AML-193 (cell line): ENCODE measurements at regions not wholly inside any gene's neighbourhood (a gene's known extent, or its start where the extent isn't known, plus 50 kb on each side); places are given as distances from the start of the nearest gene placed in this dataset.

ENCODE experiments used
- DNase-seq, 2 experiments: peaks; one replicate each; lab custom pipeline; 2025; lab: John Stamatoyannopoulos, UW

DNA sequence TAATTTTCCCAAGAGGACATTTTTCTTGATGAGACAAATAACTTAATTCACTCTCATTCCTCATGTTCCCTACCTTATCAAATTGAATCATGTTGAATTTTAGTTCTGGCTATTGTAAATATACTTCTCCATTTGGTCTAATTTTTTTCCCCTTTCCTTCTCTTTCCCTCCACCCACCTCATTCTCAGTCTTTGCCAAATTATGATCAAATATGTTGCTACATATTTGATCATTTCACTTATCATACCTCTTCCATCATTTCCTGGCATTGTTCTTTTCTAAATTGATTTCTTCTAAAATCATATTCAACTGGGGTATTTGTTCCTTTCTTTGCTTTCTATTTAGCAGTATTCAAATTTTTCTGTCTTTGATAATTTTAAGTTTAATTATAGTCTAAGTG lies 52.3 kb downstream of the HDGFL1 start:
- no peak for DNase-seq

- no peak for DNase-seq
Observed at GRCh38 chr6:22622351-22622750, 53.0 kb downstream of the HDGFL1 start.

DNA sequence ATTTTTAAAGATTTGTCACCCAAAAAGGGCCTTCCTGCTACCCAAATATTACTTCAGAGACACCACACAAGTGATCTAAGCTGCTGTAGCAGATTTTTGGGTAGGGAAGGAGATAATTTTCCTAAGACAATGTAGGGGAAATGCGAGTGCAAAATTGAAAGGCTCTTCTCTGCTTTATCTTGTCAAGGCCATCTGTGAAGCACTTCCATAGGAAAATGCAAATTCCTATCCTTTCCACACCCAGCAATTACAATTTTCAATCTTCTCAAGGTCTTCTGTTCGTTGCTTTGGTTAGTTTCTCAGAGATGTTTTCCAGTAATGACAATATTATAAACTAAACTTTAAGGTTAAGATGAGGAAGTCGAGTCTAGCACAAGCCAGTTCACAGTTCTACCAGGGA lies 53.4 kb downstream of the HDGFL1 start:
- DNase-seq: no peak

DNA sequence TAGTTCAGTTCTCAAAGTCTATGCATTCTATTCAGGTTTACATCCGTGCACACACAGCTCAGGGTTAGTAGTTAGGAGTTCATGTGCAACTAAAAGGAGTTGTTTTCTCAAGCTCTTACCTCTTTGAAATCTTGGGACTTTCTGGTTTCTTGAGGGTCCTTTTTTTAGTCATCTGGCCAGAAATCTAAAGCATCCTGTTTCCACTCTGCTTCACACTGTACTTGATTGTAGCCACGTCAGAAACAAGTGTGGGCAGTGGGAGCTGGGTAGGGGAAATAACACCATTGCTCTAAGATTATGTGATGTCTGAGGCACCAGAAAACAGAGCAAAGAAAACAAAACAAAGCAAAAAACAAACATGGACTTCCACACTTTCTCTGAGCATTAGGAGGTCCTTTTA lies 58.3 kb downstream of the HDGFL1 start:
- no peak for DNase-seq

DNA sequence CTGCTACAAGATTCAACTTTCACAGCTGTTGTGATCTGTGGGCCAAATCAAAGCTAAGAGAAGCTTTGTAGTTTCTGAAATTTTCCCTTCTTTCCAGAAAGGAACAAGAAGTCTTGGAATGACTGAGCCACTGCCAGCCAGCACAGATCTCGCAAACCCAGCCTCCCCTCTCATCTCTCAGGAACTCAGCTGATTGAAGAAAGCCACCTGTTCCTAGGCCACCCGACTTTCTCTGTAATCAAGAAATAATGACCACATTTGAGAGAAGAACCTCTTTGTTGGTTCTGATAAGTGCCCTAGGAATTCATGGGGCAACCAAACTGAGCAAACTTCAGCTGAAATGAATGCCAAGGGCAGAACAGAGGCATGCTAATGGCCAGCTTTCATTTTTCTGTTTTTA lies 61.7 kb downstream of the HDGFL1 start:
- no peak for DNase-seq

- no peak for DNase-seq
Observed at GRCh38 chr6:22632581-22633145, 63.3 kb downstream of the HDGFL1 start.

DNA sequence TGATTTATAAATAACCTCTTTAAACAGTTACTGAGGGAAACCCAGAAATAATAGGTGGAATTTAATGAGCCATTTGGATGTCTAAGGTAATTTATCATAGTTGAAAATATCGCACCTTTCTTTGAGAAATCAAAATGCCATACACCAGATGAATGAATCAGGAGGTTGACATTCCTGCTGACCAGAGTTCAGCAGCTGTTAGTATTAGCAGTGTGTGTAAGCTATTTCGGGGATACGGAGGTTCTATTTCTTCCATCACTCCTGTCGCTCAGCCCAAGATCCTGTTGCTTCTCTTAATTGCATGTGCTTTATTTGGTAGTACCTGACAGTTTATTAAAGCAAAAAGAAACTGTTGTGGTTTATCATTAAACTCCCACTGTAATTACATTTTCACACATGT lies 67.1 kb downstream of the HDGFL1 start:
- no peak for DNase-seq

GRCh38 chr6:22637782-22638181 lies 68.4 kb downstream of the HDGFL1 start:
- DNase-seq: no peak

- DNase-seq: no peak
Observed at GRCh38 chr6:22638320-22638719, 69.0 kb downstream of the HDGFL1 start.

DNA sequence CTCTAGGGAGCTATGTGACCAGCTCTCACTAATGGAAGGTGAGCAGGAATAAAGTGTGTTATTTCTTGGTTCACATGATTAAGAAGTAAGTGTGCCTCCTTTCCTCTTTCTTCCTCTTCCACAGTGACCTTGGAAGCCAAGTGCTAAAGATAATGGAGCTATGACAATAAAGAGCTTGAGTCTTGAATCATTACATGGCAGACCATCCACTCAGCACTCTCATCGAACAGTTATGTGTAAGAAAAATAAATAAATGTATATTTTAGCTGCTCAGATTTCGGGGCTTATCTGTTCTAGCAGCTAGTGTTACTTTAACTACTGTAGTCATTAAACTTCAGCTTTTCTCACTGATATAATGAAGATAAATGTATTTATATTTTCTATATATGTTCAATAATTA lies 72.9 kb downstream of the HDGFL1 start:
- no peak for DNase-seq

DNA sequence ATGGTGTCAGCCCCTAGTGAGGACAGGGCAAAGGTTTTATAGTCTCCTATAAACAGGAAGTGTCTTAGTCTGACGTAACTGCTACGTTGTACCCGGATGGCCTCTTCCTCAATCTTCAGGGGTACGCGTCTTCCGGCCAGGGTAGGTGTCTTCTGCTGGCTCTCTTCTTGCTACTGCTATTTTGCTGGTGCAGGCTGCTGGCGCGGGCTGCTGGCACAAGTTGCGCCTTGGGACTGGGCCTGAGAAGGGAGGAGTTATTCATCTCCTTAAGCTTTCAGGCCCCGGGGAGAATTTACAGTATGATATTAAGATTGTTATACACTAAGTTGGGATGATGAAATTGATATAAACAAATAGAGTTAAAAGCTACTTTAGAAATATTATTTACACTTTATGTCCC lies 74.4 kb downstream of the HDGFL1 start:
- DNase-seq: no peak

DNA sequence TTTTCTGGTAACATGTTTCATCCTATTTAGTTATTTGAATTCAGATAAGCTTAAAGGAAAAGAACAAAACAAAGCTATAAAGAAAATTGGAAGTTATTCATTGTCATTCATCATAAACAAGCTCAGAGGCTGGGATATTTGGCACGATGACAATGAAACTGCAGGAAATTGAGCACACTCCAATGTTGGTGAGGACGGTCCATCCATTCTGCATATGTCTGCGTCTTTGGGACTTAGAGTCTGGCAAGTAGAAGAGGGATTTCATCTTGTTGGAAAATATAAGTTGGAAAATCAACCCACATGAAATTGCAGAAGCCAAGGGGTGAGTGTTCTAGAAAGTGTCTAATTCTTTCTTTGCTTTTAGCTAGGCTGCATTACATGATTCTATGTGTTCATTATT lies 78.4 kb downstream of the HDGFL1 start:
- no peak for DNase-seq

- no peak for DNase-seq
Observed at GRCh38 chr6:22651731-22652130, 82.4 kb downstream of the HDGFL1 start.

DNA sequence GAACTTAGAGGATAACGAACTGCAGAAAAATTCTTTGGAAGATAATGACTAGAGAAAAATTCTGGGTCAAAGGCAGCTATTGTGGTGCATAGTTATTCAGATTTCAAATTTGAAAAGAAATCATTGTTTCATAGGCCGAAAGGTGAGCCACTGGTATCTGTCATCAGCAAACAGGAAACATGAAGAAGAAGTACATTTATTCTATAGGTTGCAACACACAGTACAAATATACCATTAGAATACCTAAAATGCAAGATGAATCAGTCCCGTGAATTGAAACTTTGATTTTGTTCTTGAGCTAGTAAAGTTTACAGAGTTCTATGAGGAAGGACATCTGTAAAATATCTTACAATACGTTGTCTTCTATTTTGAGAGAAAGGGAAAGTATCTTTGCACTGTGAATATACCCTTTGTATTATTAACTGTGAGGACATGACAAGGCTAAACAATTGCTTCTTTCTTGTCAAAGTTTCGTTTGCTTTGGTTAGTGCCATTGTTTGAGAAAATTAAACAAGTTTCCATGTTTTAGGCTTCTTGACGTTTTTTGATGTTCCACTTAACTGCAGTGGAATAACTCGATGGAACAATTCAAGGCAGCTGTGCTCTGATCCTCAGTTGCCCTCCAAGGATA lies 84.7 kb downstream of the HDGFL1 start:
- DNase-seq: no peak

GRCh38 chr6:22656706-22657351 lies 87.5 kb downstream of the HDGFL1 start:
- no peak for DNase-seq

- DNase-seq: no peak
Observed at GRCh38 chr6:22657352-22657980, 88.1 kb downstream of the HDGFL1 start.

DNA sequence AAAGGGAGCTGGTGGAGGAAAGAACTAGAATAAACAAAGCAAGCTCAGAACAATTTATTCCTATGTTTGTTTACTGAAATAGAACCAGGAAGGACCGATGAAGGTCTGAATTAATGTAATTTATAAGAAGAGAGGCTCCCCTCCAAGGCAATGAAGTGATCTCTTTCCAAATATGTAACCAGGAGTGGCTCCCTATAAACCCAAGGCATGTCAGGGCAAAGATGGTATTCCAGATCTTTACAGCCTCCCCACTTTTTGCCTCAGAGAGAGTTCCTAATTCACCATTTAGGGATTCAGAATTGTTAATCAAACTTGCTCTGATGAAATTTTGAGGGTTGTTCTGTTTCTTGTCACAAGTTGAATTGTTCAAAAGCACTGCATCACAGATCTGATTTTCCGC lies 88.8 kb downstream of the HDGFL1 start:
- no peak for DNase-seq

DNA sequence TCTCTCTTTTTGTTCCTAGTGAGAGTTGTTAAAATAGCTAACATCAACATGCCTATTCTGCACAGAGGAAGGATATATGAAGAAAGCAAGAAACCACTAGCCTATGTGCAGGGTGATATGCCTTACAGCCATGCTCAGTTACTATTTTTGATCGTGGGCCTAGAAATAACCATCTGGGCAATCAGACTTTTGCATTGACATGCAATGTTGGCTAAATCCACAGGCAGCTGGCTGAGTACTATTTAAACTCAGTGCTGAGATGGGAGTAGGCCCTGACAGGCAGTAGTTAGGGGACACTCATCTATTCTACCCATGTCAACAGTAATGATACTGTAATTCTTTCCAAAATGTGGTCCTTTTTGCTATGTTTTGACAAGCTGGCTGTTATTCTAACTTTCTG lies 89.6 kb downstream of the HDGFL1 start:
- no peak for DNase-seq

- no peak for DNase-seq
Observed at GRCh38 chr6:22664968-22665367, 95.6 kb downstream of the HDGFL1 start.

- no peak for DNase-seq
Observed at GRCh38 chr6:22666021-22666420, 96.7 kb downstream of the HDGFL1 start.

DNA sequence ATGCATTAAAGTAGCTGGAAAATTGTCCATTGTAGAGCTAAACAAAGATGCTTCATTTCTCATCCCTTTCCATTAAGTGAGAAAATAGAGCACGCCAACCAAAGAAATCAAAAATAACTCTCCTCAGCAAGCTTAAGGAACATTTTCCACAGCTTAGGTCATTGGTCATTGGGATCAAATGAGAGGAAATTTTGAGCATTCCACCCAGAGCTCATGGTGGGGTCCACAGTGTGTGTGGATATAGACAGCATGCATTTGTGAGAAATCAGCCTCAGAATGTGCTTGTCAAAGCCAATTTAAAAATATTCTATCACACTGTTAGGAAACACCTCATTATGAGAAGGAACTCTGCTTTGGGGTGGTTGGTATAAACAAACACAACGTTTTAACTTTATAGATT lies 97.2 kb downstream of the HDGFL1 start:
- DNase-seq: no peak

GRCh38 chr6:22667855-22668254 lies 98.5 kb downstream of the HDGFL1 start:
- no peak for DNase-seq

DNA sequence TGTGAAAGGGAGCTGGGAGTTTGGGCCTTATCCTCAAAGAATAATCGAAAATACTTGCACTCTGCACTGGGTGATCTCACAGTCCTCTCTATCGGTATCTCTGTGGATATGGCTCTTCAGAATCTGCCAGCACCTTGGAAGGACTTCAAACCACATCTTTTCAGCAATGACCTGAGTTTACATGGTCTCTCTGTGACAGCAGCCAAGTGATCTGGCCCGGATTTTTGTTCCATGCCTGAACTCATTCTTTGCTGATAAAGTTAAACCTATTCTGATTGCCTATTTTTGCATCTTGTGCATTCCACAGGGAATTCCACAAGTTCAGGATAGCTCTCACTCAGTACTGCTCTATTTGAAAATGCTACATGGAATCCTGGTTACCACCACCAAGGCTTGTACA lies 98.9 kb downstream of the HDGFL1 start:
- DNase-seq: no peak
